Adrenal gland (tissue), 9 donors: ENCODE measurements at regions not wholly inside any gene's neighbourhood (a gene's known extent, or its start where the extent isn't known, plus 50 kb on each side); places are given as distances from the start of the nearest gene placed in this dataset.

ENCODE experiments used
- DNase-seq, 7 donors: peaks; one replicate each; pipeline ENCODE4 v3.0.0-alpha.2; 2019 to 2020
- H3K27ac ChIP-seq, 5 donors: fragments of 200-600 bp; sonication (generic) in 4 of 5; 1 replicate in 3 of 5; 2 replicates in 2 of 5; pipeline versions ENCODE4 v1.5.1 to v1.8.0; 2016 to 2020; ENCODE audit warnings: mild to moderate bottlenecking in 1 of 5
- H3K27me3 ChIP-seq: fragments of 200-600 bp; 2 replicates; pipeline ENCODE4 v1.8.0; 2021
- H3K36me3 ChIP-seq, 2 donors: fragments of 200-600 bp; replicated peaks in 1 of 2; 1 replicate in 1 of 2; 2 replicates in 1 of 2; pipeline versions ENCODE4 v1.5.1 to v1.8.0; 2018 to 2022
- H3K4me1 ChIP-seq, 2 donors: fragments of 200-600 bp; replicated peaks in 1 of 2; 1 replicate in 1 of 2; 2 replicates in 1 of 2; pipeline versions ENCODE4 v1.5.1 to v1.8.0; 2018 to 2021
- H3K4me3 ChIP-seq, 4 donors: fragments of 200-600 bp; sonication (generic) in 3 of 4; one replicate each; pipeline ENCODE4 v1.5.1; 2016 to 2018
- H3K9me3 ChIP-seq, 3 donors: fragments of 200-600 bp; sonication (generic) in 1 of 3; replicated peaks in 1 of 3; 1 replicate in 2 of 3; 2 replicates in 1 of 3; pipeline versions ENCODE4 v1.5.1 to v1.8.0; 2016 to 2021
- POLR2A ChIP-seq, 2 donors: fragments of 450-650 bp; IDR thresholded peaks; one replicate each; pipeline ENCODE4 v1.6.1; 2017; ENCODE audit warnings: antibody characterized with exemption in 2 of 2, mild to moderate bottlenecking in 2 of 2, moderate library complexity in 1 of 2
- WGBS, 4 donors: extraction: QIAGEN DNeasy Blood & Tissue Kit in 2 of 4; methylation state at CpG; one replicate each; pipeline versions ENCODE4 v1.1.5 to v1.1.7; 2013 to 2017; 5-methylcytosine and 5-hydroxymethylcytosine counted together
- intact Hi-C, 2 donors: fragments of 100-400 bp; cut with DNase I; formaldehyde crosslinking; loops; one replicate each; pipeline versions ENCODE4 v1.14.1 to v1.15.0; 2022 to 2023
- TF ChIP-seq, protein P1 (sequence below), 6 experiments: fragments of 450-650 bp in 4 of 6; fragments of 200-600 bp in 2 of 6; sonication (generic) in 1 of 6; IDR thresholded peaks; 1 replicate in 5 of 6; 2 replicates in 1 of 6; pipeline versions ENCODE4 v1.5.1 to v1.8.0; 2016 to 2021; ENCODE audit warnings: antibody characterized with exemption in 6 of 6, mild to moderate bottlenecking in 2 of 6, moderate library complexity in 1 of 6
- donor health status: healthy with polysubstance abuse.
- donor health status: Bipolar disorder and iron deficiency.
- donor health status: DM: yes; HTN: yes; CAD: no.
- donor health status: DM: no; HTN: no; CAD: no.
- donor health status: DM: no; HTN: no; CAD: no.

DNA sequence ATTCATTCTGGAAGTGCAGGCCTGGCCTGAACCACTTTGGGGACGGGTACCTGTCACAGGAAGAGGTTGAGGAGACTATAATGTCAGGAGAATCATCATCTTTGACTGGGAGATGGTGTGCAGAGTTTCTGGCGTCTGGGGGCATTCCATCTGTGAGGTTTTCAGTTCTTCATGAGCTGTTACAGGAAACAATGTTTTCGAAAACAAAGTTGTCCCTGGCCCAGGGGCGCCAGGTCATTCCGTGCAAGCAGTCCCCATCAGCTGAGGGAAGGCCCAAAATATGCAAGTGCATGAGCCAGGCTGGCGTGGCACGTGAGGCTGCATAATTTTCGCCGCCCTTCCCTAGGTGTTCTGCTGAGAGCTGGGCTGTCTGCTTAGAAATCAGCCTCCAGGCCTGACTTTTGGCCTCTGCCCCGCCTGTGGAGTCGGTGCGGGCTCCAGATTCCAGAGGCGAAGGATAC is 68.4 kb upstream of the ATP5PO start:
- no peak for DNase-seq
- WGBS, 4 donors = 69 to 93% (median 87%) methylated on average over 4 to 13 of the region's 13 CpGs
- Histone ChIP-seq H3K27me3 (peaks cover 3% of the 10 kb centered on the region), H3K27ac (no peak overlapping the region), H3K4me3 (no peak overlapping the region), H3K36me3 (no peaks in the 10 kb centered on the region), H3K4me1 (no peaks in the 10 kb centered on the region), H3K9me3 (no peaks in the 10 kb centered on the region)
- no peak for TF ChIP-seq POLR2A (IDR thresholded peaks at IDR 0.05)
- TF ChIP-seq, protein P1, sequence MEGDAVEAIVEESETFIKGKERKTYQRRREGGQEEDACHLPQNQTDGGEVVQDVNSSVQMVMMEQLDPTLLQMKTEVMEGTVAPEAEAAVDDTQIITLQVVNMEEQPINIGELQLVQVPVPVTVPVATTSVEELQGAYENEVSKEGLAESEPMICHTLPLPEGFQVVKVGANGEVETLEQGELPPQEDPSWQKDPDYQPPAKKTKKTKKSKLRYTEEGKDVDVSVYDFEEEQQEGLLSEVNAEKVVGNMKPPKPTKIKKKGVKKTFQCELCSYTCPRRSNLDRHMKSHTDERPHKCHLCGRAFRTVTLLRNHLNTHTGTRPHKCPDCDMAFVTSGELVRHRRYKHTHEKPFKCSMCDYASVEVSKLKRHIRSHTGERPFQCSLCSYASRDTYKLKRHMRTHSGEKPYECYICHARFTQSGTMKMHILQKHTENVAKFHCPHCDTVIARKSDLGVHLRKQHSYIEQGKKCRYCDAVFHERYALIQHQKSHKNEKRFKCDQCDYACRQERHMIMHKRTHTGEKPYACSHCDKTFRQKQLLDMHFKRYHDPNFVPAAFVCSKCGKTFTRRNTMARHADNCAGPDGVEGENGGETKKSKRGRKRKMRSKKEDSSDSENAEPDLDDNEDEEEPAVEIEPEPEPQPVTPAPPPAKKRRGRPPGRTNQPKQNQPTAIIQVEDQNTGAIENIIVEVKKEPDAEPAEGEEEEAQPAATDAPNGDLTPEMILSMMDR (IDR thresholded peaks at IDR 0.05) = no peak
- intact Hi-C loops = no loop called here

DNA sequence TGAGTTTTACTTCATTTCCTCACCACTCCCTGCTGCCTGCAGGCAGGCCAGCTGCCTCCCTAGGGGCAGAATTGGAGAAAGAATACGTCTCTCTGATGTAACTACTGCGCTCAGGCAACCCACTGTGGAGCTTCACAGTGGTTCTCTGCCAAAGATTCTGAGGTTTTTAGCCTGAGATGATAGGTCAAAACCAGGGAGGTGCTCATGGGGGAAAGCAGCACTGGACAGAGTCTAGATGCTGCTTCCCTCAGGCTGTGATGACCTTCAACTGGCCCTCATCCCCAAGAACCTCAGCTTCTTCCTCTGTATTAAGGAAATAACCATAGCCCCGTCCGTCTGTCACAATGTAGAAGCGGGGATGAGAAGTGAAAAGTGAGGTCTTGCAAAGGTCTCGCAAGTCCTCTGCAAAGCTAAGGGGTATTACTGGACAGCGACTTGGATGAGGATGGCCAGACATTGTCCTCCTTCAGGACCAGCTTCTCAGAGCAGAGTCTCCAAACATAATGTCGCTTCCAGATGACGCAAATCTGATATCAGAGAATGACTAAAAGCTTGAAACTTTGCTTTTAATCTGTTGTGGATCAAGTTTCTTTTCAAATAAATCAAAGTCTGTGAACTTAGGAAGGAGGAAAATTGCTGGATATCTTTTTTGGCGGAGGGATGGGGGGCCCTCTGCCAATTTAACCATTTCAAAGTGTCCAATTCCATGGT is 65.9 kb upstream of the ATP5PO start:
- Histone ChIP-seq H3K4me3 (no peak overlapping the region), H3K27me3 (peaks cover 3% of the 10 kb centered on the region), H3K27ac (no peak overlapping the region), H3K36me3 (no peaks in the 10 kb centered on the region), H3K4me1 (no peaks in the 10 kb centered on the region), H3K9me3 (no peaks in the 10 kb centered on the region)
- intact Hi-C loops = no loop called here
- DNase-seq = no peak
- 74 to 86% (median 79%) methylated on average over 10 of the region's 10 CpGs for WGBS, 4 donors
- TF ChIP-seq, protein P1 (IDR thresholded peaks at IDR 0.05) = no peak
- no peak for TF ChIP-seq POLR2A (IDR thresholded peaks at IDR 0.05)

DNA sequence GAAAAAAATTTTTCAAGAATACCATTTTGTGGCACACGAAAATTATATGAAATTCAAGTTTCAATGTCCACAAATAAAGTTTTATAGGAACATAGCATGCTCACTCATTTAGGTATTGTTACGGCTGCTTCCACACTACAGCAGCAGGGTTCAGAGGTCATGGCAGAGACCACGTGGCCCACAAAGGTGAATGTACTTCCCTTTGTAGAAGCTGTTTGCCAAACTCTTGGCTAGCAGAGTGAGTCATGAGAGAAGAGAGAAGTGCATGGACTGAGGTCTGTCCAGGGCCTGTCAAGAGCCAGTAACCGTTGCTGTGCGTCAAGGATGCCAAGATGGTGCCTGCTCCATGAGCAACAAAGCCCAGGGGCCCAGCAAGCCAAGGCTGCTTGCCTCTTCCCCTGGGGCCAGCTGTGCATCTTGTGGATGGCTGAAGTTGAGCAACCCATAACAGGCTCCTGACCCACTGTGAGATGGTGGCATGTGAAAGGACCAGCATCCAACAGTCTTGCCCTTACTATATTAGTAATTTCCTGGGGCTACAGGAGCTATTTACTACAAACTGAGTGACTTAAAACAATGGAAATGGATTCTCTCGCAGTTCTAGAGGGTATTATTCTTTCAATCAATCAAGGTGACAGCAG is 64.8 kb upstream of the ATP5PO start:
- Histone ChIP-seq H3K4me3 (no peak overlapping the region), H3K36me3 (no peaks in the 10 kb centered on the region), H3K4me1 (no peaks in the 10 kb centered on the region), H3K27me3 (peaks cover 3% of the 10 kb centered on the region), H3K9me3 (no peaks in the 10 kb centered on the region), H3K27ac (no peak overlapping the region)
- intact Hi-C loops = no loop called here
- 64 to 79% (median 74%) methylated on average over 6 of the region's 6 CpGs for WGBS, 4 donors
- DNase-seq = no peak
- TF ChIP-seq POLR2A (IDR thresholded peaks at IDR 0.05) = no peak
- TF ChIP-seq, protein P1 (IDR thresholded peaks at IDR 0.05) = no peak

DNA sequence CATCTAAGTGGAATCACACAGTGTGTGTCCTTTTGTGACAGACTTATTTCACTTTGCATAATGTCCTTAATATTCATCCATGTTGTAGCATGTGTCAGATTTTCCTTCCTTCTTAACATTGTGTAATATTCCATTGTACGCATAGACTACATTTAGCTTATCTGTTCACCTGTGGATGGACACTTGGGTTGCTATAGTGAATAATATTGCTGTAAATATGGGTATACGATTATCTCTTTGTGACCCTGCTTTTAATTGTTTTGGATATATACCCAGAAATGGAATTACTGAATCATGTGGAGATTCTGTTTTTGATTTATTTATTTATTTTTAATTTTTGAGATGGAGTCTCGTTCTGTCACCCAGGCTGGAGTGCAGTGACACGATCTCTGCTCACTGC is 63.0 kb upstream of the ATP5PO start:
- no peak for DNase-seq
- 91 to 94% (median 93%) methylated on average over 4 of the region's 4 CpGs for WGBS, 4 donors
- Histone ChIP-seq H3K27me3 (peaks cover 3% of the 10 kb centered on the region), H3K36me3 (no peaks in the 10 kb centered on the region), H3K27ac (no peak overlapping the region), H3K9me3 (no peaks in the 10 kb centered on the region), H3K4me3 (no peak overlapping the region), H3K4me1 (no peaks in the 10 kb centered on the region)
- TF ChIP-seq, protein P1 (IDR thresholded peaks at IDR 0.05) = no peak
- no peak for TF ChIP-seq POLR2A (IDR thresholded peaks at IDR 0.05)
- intact Hi-C loops = no loop called here
